ENCODE measurements at regions not wholly inside any gene's neighbourhood (a gene's known extent, or its start where the extent isn't known, plus 50 kb on each side); places are given as distances from the start of the nearest gene placed in this dataset.

GRCh38 chr18:57991552-57991951 lies 52.5 kb upstream of the NEDD4L start:
- H3K4me3 Mint-ChIP-seq, result no peak overlapping the region
- POLR2A ChIA-PET, result no interaction called here
- no peak overlapping the region for H3K27ac Mint-ChIP-seq
- no peaks in the 10 kb centered on the region for H3K4me1 Mint-ChIP-seq
- DNase-seq, result no peak
- H3K36me3 Mint-ChIP-seq (ENCODE audit: low read depth), result no peaks in the 10 kb centered on the region
- CTCF ChIA-PET, result no interaction called here
- H3K27me3 Mint-ChIP-seq, result peaks cover 5% of the 10 kb centered on the region
- H3K9me3 Mint-ChIP-seq, result no peaks in the 10 kb centered on the region

- ChIA-PET CTCF (no interaction called here), POLR2A (no interaction called here)
- Mint-ChIP-seq H3K36me3 (ENCODE audit: low read depth) (no peaks in the 10 kb centered on the region), H3K9me3 (no peaks in the 10 kb centered on the region), H3K4me1 (no peaks in the 10 kb centered on the region), H3K4me3 (no peak overlapping the region), H3K27me3 (peaks cover 2% of the 10 kb centered on the region), H3K27ac (no peak overlapping the region)
- DNase-seq, result no peak
Observed at GRCh38 chr18:57989536-57989935, 54.5 kb upstream of the NEDD4L start.

- H3K4me1 Mint-ChIP-seq, result no peaks in the 10 kb centered on the region
- no peak overlapping the region for H3K27ac Mint-ChIP-seq
- no peaks in the 10 kb centered on the region for H3K9me3 Mint-ChIP-seq
- H3K27me3 Mint-ChIP-seq, result peaks cover 3% of the 10 kb centered on the region
- CTCF ChIA-PET, result no interaction called here
- H3K4me3 Mint-ChIP-seq, result no peak overlapping the region
- H3K36me3 Mint-ChIP-seq (ENCODE audit: low read depth), result no peaks in the 10 kb centered on the region
- POLR2A ChIA-PET, result no interaction called here
- DNase-seq, result no peak
Observed at GRCh38 chr18:57984490-57985115, 59.4 kb upstream of the NEDD4L start.

GRCh38 chr18:57983965-57984364 lies 60.1 kb upstream of the NEDD4L start:
- Mint-ChIP-seq H3K4me1 (no peaks in the 10 kb centered on the region), H3K36me3 (ENCODE audit: low read depth) (no peaks in the 10 kb centered on the region), H3K4me3 (no peak overlapping the region), H3K9me3 (no peaks in the 10 kb centered on the region), H3K27ac (no peak overlapping the region), H3K27me3 (peaks cover 3% of the 10 kb centered on the region)
- ChIA-PET CTCF (no interaction called here), POLR2A (no interaction called here)
- DNase-seq, result no peak

GRCh38 chr18:57983472-57983871 lies 60.6 kb upstream of the NEDD4L start:
- POLR2A ChIA-PET, result no interaction called here
- peaks cover 3% of the 10 kb centered on the region for H3K27me3 Mint-ChIP-seq
- H3K9me3 Mint-ChIP-seq, result no peaks in the 10 kb centered on the region
- no peaks in the 10 kb centered on the region for H3K4me1 Mint-ChIP-seq
- H3K4me3 Mint-ChIP-seq, result no peak overlapping the region
- DNase-seq, result no peak
- no peak overlapping the region for H3K27ac Mint-ChIP-seq
- no peaks in the 10 kb centered on the region for H3K36me3 Mint-ChIP-seq (ENCODE audit: low read depth)
- CTCF ChIA-PET, result no interaction called here

GRCh38 chr18:57982372-57983021 lies 61.5 kb upstream of the NEDD4L start:
- no peak for DNase-seq
- Mint-ChIP-seq H3K9me3 (no peaks in the 10 kb centered on the region), H3K4me1 (no peaks in the 10 kb centered on the region), H3K36me3 (ENCODE audit: low read depth) (no peaks in the 10 kb centered on the region), H3K27ac (no peak overlapping the region), H3K4me3 (no peak overlapping the region), H3K27me3 (peaks cover 5% of the 10 kb centered on the region)
- POLR2A ChIA-PET, result no interaction called here
- CTCF ChIA-PET, result no interaction called here

- no peaks in the 10 kb centered on the region for H3K4me1 Mint-ChIP-seq
- H3K27me3 Mint-ChIP-seq, result peaks cover 6% of the 10 kb centered on the region
- POLR2A ChIA-PET, result no interaction called here
- CTCF ChIA-PET, result no interaction called here
- H3K27ac Mint-ChIP-seq, result no peak overlapping the region
- H3K4me3 Mint-ChIP-seq, result no peak overlapping the region
- no peaks in the 10 kb centered on the region for H3K36me3 Mint-ChIP-seq (ENCODE audit: low read depth)
- no peaks in the 10 kb centered on the region for H3K9me3 Mint-ChIP-seq
- no peak for DNase-seq
Observed at GRCh38 chr18:57981308-57982028, 62.6 kb upstream of the NEDD4L start.

GRCh38 chr18:57980573-57981307 lies 63.3 kb upstream of the NEDD4L start:
- Mint-ChIP-seq H3K4me1 (no peaks in the 10 kb centered on the region), H3K9me3 (no peaks in the 10 kb centered on the region), H3K36me3 (ENCODE audit: low read depth) (no peaks in the 10 kb centered on the region), H3K27ac (no peak overlapping the region), H3K27me3 (peaks cover 10% of the 10 kb centered on the region), H3K4me3 (no peak overlapping the region)
- no peak for DNase-seq
- ChIA-PET POLR2A (no interaction called here), CTCF (no interaction called here)

GRCh38 chr18:57976230-57976773 lies 67.7 kb upstream of the NEDD4L start:
- POLR2A ChIA-PET, result no interaction called here
- Mint-ChIP-seq H3K9me3 (no peaks in the 10 kb centered on the region), H3K27me3 (peaks cover 16% of the 10 kb centered on the region), H3K36me3 (ENCODE audit: low read depth) (no peaks in the 10 kb centered on the region), H3K27ac (no peak overlapping the region), H3K4me3 (no peak overlapping the region), H3K4me1 (no peaks in the 10 kb centered on the region)
- no peak for DNase-seq
- CTCF ChIA-PET, result no interaction called here

- H3K4me3 Mint-ChIP-seq, result no peak overlapping the region
- CTCF ChIA-PET, result no interaction called here
- H3K4me1 Mint-ChIP-seq, result no peaks in the 10 kb centered on the region
- POLR2A ChIA-PET, result no interaction called here
- DNase-seq, result no peak
- H3K36me3 Mint-ChIP-seq (ENCODE audit: low read depth), result no peaks in the 10 kb centered on the region
- no peaks in the 10 kb centered on the region for H3K9me3 Mint-ChIP-seq
- peaks cover 15% of the 10 kb centered on the region for H3K27me3 Mint-ChIP-seq
- H3K27ac Mint-ChIP-seq, result no peak overlapping the region
Observed at GRCh38 chr18:57975805-57976204, 68.2 kb upstream of the NEDD4L start.

- Mint-ChIP-seq H3K27ac (no peak overlapping the region), H3K4me1 (peaks cover 3% of the 10 kb centered on the region), H3K9me3 (no peaks in the 10 kb centered on the region), H3K36me3 (ENCODE audit: low read depth) (no peaks in the 10 kb centered on the region), H3K27me3 (peaks cover 15% of the 10 kb centered on the region), H3K4me3 (no peak overlapping the region)
- CTCF ChIA-PET, result no interaction called here
- POLR2A ChIA-PET, result no interaction called here
- no peak for DNase-seq
Observed at GRCh38 chr18:57974585-57975265, 69.3 kb upstream of the NEDD4L start.

GRCh38 chr18:57973889-57974288 lies 70.1 kb upstream of the NEDD4L start:
- Mint-ChIP-seq H3K4me3 (no peak overlapping the region), H3K27ac (no peak overlapping the region), H3K36me3 (ENCODE audit: low read depth) (no peaks in the 10 kb centered on the region), H3K4me1 (peaks cover 6% of the 10 kb centered on the region), H3K9me3 (no peaks in the 10 kb centered on the region), H3K27me3 (peaks cover 15% of the 10 kb centered on the region)
- ChIA-PET CTCF (no interaction called here), POLR2A (no interaction called here)
- DNase-seq, result no peak

Measured in activated CD4-positive, alpha-beta memory T cell treated with anti-CD3 and anti-CD28 coated beads, Interleukin-2, amount 10 ng/mL, durations not matched to agents 7 days and 5 days (primary cell).